SU-DHL-6 (cell line): ENCODE measurements at regions not wholly inside any gene's neighbourhood (a gene's known extent, or its start where the extent isn't known, plus 50 kb on each side); places are given as distances from the start of the nearest gene placed in this dataset.

Experiments
- H2AFZ ChIP-seq: fragments of 200-600 bp; sonication (generic); 2 replicates; pipeline ENCODE4 v1.6.1; 2014; ENCODE audit warnings: low read depth, mild to moderate bottlenecking, moderate library complexity, mixed read lengths, antibody characterized with exemption, low read length; ENCODE audit not compliant: severe bottlenecking
- H3F3A ChIP-seq: fragments of 200-600 bp; shearing (Covaris generic); 2 replicates; pipeline ENCODE4 v1.6.0; 2016; ENCODE audit warnings: antibody characterized with exemption, mild to moderate bottlenecking; ENCODE audit not compliant: insufficient read depth
- H3K27ac ChIP-seq: fragments of 200-600 bp; sonication (generic); 2 replicates; pipeline ENCODE4 v1.5.1; 2016; ENCODE audit warnings: low read depth, mild to moderate bottlenecking, low read length, moderate library complexity, mixed read lengths
- H3K27me3 ChIP-seq: fragments of 200-600 bp; sonication (generic), shearing (Covaris generic); 2 replicates; pipeline ENCODE4 v1.6.0; 2014; ENCODE audit warnings: mild to moderate bottlenecking, low read length
- H3K36me3 ChIP-seq: fragments of 200-600 bp; sonication (generic); 2 replicates; pipeline ENCODE4 v1.6.1; 2014; ENCODE audit warnings: mild to moderate bottlenecking, low read length, mixed read lengths
- H3K4me2 ChIP-seq: fragments of 300-600, 200-600 bp; shearing (Covaris generic), sonication (generic); 2 replicates; pipeline ENCODE4 v1.6.0; 2014; ENCODE audit warnings: low read length, low read depth, mild to moderate bottlenecking; ENCODE audit not compliant: poor library complexity, severe bottlenecking
- H3K4me3 ChIP-seq: fragments of 200-600 bp; sonication (generic); 2 replicates; pipeline ENCODE4 v1.5.1; 2014; ENCODE audit warnings: antibody characterized with exemption, low read length, mild to moderate bottlenecking, mixed read lengths; ENCODE audit not compliant: insufficient read depth, poor library complexity, severe bottlenecking
- H3K79me2 ChIP-seq: fragments of 200-600 bp; sonication (generic); 2 replicates; pipeline ENCODE4 v1.6.1; 2014; ENCODE audit warnings: mild to moderate bottlenecking, low read length, moderate library complexity; ENCODE audit not compliant: insufficient read depth
- H3K9ac ChIP-seq: fragments of 200-600 bp; sonication (generic); 2 replicates; pipeline ENCODE4 v1.7.0; 2014; ENCODE audit warnings: mild to moderate bottlenecking, low read length
- H3K9me2 ChIP-seq: fragments of 200-600 bp; sonication (generic); replicated peaks from 2 replicates; pipeline ENCODE4 v1.6.1; 2014; ENCODE audit warnings: low read length; ENCODE audit not compliant: insufficient read depth
- H3K9me3 ChIP-seq: fragments of 200-600 bp; sonication (generic); 2 replicates; pipeline ENCODE4 v1.6.1; 2014; ENCODE audit warnings: low read length, mixed read lengths; ENCODE audit not compliant: insufficient read depth
- H4K20me1 ChIP-seq: fragments of 200-600 bp; sonication (generic); 2 replicates; pipeline ENCODE4 v1.6.1; 2014; ENCODE audit warnings: low read depth, mild to moderate bottlenecking, antibody characterized with exemption, low read length, moderate library complexity, mixed read lengths
- EZH2phosphoT487 ChIP-seq: fragments of 200-600 bp; sonication (generic), shearing (Covaris generic); conservative IDR thresholded peaks from 2 replicates; pipeline ENCODE4 v1.6.1; 2018; ENCODE audit warnings: mild to moderate bottlenecking, antibody characterized with exemption, low read length, moderate library complexity, mixed read lengths
- TF ChIP-seq, protein P1 (sequence below): fragments of 200-600 bp; sonication (generic); IDR thresholded peaks from one replicate; pipeline ENCODE4 v1.5.1; 2017; ENCODE audit warnings: antibody characterized with exemption, mild to moderate bottlenecking, low read length, moderate library complexity; ENCODE audit not compliant: insufficient read depth, poor library complexity, severe bottlenecking

DNA sequence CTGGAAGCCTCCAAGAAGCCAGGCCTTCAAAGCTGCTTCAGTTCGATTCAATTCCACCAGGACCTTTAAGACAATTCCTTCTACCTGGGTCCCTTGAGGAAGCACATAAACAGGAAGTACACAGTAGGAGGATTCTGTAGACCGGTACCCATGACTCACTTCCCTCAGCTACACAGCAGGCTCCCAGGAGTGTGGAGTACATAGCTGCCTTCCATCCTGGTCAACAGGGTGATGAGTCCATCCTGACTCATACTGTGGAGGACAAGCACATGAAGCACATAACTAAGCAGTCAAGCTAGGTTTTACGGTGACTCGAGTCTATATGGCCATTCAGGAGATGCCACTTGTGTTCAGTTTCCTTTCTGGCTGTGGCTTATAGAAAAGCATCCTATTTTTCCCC is 197.6 kb upstream of the RBM19 start:
- no peaks in the 10 kb centered on the region for H3K9me3 ChIP-seq
- H3F3A ChIP-seq, result no peaks in the 10 kb centered on the region
- H3K36me3 ChIP-seq, result no peaks in the 10 kb centered on the region
- no peak overlapping the region for H3K27ac ChIP-seq
- no peak overlapping the region for H2AFZ ChIP-seq
- H4K20me1 ChIP-seq, result no peaks in the 10 kb centered on the region
- TF ChIP-seq, protein P1, sequence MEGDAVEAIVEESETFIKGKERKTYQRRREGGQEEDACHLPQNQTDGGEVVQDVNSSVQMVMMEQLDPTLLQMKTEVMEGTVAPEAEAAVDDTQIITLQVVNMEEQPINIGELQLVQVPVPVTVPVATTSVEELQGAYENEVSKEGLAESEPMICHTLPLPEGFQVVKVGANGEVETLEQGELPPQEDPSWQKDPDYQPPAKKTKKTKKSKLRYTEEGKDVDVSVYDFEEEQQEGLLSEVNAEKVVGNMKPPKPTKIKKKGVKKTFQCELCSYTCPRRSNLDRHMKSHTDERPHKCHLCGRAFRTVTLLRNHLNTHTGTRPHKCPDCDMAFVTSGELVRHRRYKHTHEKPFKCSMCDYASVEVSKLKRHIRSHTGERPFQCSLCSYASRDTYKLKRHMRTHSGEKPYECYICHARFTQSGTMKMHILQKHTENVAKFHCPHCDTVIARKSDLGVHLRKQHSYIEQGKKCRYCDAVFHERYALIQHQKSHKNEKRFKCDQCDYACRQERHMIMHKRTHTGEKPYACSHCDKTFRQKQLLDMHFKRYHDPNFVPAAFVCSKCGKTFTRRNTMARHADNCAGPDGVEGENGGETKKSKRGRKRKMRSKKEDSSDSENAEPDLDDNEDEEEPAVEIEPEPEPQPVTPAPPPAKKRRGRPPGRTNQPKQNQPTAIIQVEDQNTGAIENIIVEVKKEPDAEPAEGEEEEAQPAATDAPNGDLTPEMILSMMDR, result no peak
- no peak for TF ChIP-seq EZH2phosphoT487
- no peak overlapping the region for H3K4me2 ChIP-seq
- H3K79me2 ChIP-seq, result no peaks in the 10 kb centered on the region
- H3K9me2 ChIP-seq, result no peaks in the 10 kb centered on the region
- no peak overlapping the region for H3K4me3 ChIP-seq
- H3K27me3 ChIP-seq, result no peaks in the 10 kb centered on the region
- no peak overlapping the region for H3K9ac ChIP-seq

DNA sequence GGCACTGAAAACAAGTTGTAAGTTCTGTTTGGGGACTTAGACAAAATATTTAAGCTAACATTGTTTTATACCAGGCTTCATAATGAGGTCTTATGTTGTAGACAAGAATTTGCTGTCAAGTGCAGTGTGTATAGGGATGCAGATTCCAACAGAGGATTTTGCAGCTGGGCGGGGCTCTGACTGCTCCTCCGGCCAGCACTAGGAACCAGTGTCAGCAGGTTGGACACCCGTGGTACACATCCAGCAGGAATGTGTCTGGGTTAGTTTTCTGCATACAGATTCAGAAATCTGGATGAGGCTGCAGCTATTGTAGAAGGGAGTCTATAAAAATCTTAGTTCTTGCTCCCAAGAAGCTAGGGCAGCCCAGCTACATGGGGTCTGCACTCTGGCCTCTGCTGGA is 194.3 kb upstream of the RBM19 start:
- TF ChIP-seq EZH2phosphoT487, result no peak
- TF ChIP-seq, protein P1, result no peak
- H4K20me1 ChIP-seq, result no peaks in the 10 kb centered on the region
- no peaks in the 10 kb centered on the region for H3K79me2 ChIP-seq
- H2AFZ ChIP-seq, result no peak overlapping the region
- H3K9me2 ChIP-seq, result no peaks in the 10 kb centered on the region
- no peak overlapping the region for H3K4me2 ChIP-seq
- no peaks in the 10 kb centered on the region for H3K36me3 ChIP-seq
- no peak overlapping the region for H3K9ac ChIP-seq
- H3F3A ChIP-seq, result no peaks in the 10 kb centered on the region
- no peak overlapping the region for H3K4me3 ChIP-seq
- no peaks in the 10 kb centered on the region for H3K27me3 ChIP-seq
- H3K27ac ChIP-seq, result no peak overlapping the region
- no peaks in the 10 kb centered on the region for H3K9me3 ChIP-seq

DNA sequence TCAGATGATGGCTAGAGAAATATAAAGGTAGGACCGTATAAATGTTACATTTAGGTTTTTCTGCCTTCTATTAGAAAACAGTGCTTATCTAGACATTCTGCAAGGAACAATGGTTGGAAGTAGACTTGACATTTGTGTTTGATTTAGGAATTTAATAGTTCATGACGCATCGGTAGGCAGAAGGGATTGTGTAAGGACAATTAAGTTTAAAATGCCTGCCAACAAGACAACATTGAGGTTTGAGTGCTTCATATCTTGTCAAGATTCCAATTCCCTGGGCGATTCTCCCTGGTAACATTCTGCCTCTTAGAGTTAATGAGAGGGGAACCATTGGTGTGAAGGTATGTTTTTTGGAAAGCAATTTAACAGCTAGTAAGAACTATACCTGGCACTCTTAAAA is 186.8 kb upstream of the RBM19 start:
- no peaks in the 10 kb centered on the region for H4K20me1 ChIP-seq

More for the DNA sequence above, 186.8 kb upstream of the RBM19 start:
- H3K27ac ChIP-seq, result no peak overlapping the region
- no peak overlapping the region for H3K4me2 ChIP-seq
- H3K79me2 ChIP-seq, result no peaks in the 10 kb centered on the region
- no peak overlapping the region for H3K4me3 ChIP-seq
- no peaks in the 10 kb centered on the region for H3K9me3 ChIP-seq
- H3F3A ChIP-seq, result no peaks in the 10 kb centered on the region
- H2AFZ ChIP-seq, result no peak overlapping the region
- H3K27me3 ChIP-seq, result no peaks in the 10 kb centered on the region
- H3K36me3 ChIP-seq, result no peaks in the 10 kb centered on the region
- no peaks in the 10 kb centered on the region for H3K9me2 ChIP-seq
- H3K9ac ChIP-seq, result no peak overlapping the region
- TF ChIP-seq, protein P1, result no peak
